Prostate gland (tissue), 2 donors: ENCODE measurements at regions not wholly inside any gene's neighbourhood (a gene's known extent, or its start where the extent isn't known, plus 50 kb on each side); places are given as distances from the start of the nearest gene placed in this dataset.

Experiments used
- DNase-seq: peaks from one replicate; pipeline ENCODE4 v3.0.0-alpha.2; 2019; ENCODE audit warnings: low spot score
- H3K27ac ChIP-seq, 2 donors: fragments of 200-600 bp; sonication (generic); 2 replicates each; pipeline ENCODE4 v1.5.1; 2017 to 2019
- H3K27me3 ChIP-seq: fragments of 200-600 bp; sonication (generic); replicated peaks from 2 replicates; pipeline ENCODE4 v1.5.1; 2019; ENCODE audit not compliant: insufficient read depth
- H3K36me3 ChIP-seq, 2 donors: fragments of 200-600 bp; sonication (generic); 1 replicate in 1 of 2; 2 replicates in 1 of 2; pipeline versions ENCODE4 v1.5.1 to v1.8.1; 2017 to 2019
- H3K4me1 ChIP-seq: fragments of 200-600 bp; sonication (generic); replicated peaks from 2 replicates; pipeline ENCODE4 v1.5.1; 2019
- H3K4me3 ChIP-seq, 2 donors: fragments of 200-600 bp; sonication (generic); 2 replicates each; pipeline ENCODE4 v1.5.1; 2017 to 2019
- H3K9me3 ChIP-seq: fragments of 200-600 bp; sonication (generic); 2 replicates; pipeline ENCODE4 v1.5.1; 2017
- POLR2A ChIP-seq: fragments of 450-650 bp; IDR thresholded peaks from one replicate; pipeline ENCODE4 v1.6.1; 2016; ENCODE audit warnings: antibody characterized with exemption, mild to moderate bottlenecking
- POLR2AphosphoS5 ChIP-seq: sonication (generic); formaldehyde crosslinking; IDR thresholded peaks from one replicate; pipeline ENCODE4 v1.6.1; 2017; ENCODE audit warnings: antibody characterized with exemption
- WGBS: methylation state at CpG from one replicate; pipeline ENCODE4 v1.1.5; 2018; 5-methylcytosine and 5-hydroxymethylcytosine counted together
- intact Hi-C: fragments of 100-400 bp; cut with DNase I; formaldehyde crosslinking; loops from one replicate; pipeline ENCODE4 v1.14.2; 2022
- TF ChIP-seq, protein P1 (sequence below), 4 experiments: fragments of 200-600 bp in 2 of 4; fragments of 450-650 bp in 2 of 4; sonication (generic) in 2 of 4; IDR thresholded peaks; 1 replicate in 3 of 4; 2 replicates in 1 of 4; pipeline ENCODE4 v1.5.1; 2016 to 2019; ENCODE audit warnings: antibody characterized with exemption in 4 of 4, mild to moderate bottlenecking in 2 of 4, moderate library complexity in 2 of 4

GRCh38 chr4:85218756-85219155 lies 252.3 kb upstream of the WDFY3 start:
- Histone ChIP-seq H3K27me3 (no peaks in the 10 kb centered on the region), H3K36me3 (no peaks in the 10 kb centered on the region), H3K9me3 (no peaks in the 10 kb centered on the region), H3K4me3 (no peak overlapping the region), H3K4me1 (no peaks in the 10 kb centered on the region), H3K27ac (no peak overlapping the region)
- WGBS: 66% methylated on average over 1 of the region's 1 CpG
- intact Hi-C loops: no loop called here
- no peak for TF ChIP-seq POLR2A
- TF ChIP-seq POLR2AphosphoS5: no peak
- TF ChIP-seq, protein P1, sequence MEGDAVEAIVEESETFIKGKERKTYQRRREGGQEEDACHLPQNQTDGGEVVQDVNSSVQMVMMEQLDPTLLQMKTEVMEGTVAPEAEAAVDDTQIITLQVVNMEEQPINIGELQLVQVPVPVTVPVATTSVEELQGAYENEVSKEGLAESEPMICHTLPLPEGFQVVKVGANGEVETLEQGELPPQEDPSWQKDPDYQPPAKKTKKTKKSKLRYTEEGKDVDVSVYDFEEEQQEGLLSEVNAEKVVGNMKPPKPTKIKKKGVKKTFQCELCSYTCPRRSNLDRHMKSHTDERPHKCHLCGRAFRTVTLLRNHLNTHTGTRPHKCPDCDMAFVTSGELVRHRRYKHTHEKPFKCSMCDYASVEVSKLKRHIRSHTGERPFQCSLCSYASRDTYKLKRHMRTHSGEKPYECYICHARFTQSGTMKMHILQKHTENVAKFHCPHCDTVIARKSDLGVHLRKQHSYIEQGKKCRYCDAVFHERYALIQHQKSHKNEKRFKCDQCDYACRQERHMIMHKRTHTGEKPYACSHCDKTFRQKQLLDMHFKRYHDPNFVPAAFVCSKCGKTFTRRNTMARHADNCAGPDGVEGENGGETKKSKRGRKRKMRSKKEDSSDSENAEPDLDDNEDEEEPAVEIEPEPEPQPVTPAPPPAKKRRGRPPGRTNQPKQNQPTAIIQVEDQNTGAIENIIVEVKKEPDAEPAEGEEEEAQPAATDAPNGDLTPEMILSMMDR (IDR thresholded peaks at IDR 0.05): no peak
- no peak for DNase-seq

DNA sequence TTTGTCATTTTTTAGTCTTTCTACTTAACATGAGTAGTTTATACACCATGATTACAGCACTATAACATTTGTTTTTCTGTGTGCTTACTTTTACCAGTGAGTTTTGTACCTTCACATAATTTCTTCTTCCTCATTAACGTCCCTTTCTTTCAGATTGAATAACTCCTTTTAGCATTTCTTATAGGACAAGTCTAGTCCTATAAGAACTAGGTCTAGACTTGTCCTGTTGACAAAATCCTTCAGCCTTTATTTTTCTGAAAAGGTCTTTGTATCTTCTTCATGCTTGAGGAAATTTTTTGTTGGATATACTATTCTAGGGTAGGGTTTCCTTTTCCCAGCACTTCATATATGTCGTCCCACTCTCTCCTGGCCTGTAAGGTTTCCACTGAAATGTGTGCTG lies 253.3 kb upstream of the ARHGAP24 start:
- no peak for DNase-seq
- H3K27me3 ChIP-seq: no peaks in the 10 kb centered on the region
- intact Hi-C loops: no loop called here
- no peaks in the 10 kb centered on the region for H3K9me3 ChIP-seq
- no peaks in the 10 kb centered on the region for H3K4me1 ChIP-seq
- WGBS: 50% methylated on average over 2 of the region's 2 CpGs
- TF ChIP-seq, protein P1 (IDR thresholded peaks at IDR 0.05): no peak
- TF ChIP-seq POLR2A (no peak), POLR2AphosphoS5 (no peak)
- no peak overlapping the region for H3K4me3 ChIP-seq
- no peak overlapping the region for H3K27ac ChIP-seq
- no peaks in the 10 kb centered on the region for H3K36me3 ChIP-seq

DNA sequence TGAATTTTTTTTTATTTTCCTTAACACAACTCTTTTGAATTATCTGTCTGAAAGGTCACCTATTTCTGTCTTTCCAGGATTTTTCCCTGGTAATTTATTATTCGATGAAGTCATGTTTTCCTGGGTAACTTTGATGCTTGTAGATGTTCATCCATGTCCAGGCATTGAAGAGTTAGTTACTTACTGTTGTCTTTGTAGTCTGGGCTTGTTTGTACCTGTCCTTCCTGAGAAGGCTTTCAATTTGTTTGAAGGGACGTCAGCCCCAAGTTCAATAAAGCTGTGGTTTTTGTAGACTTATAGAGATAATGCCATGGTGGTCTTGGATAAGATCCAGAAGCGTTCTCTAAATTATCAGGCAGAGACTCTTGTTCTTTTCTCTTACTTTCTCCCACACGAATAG lies 252.4 kb upstream of the ARHGAP24 start:
- H3K9me3 ChIP-seq: no peaks in the 10 kb centered on the region
- no peaks in the 10 kb centered on the region for H3K27me3 ChIP-seq
- no peak for DNase-seq
- TF ChIP-seq POLR2AphosphoS5: no peak
- TF ChIP-seq, protein P1 (IDR thresholded peaks at IDR 0.05): no peak
- TF ChIP-seq POLR2A: no peak
- H3K4me3 ChIP-seq: no peak overlapping the region
- no peak overlapping the region for H3K27ac ChIP-seq
- WGBS: 40% methylated on average over 4 of the region's 4 CpGs
- H3K36me3 ChIP-seq: no peaks in the 10 kb centered on the region
- no peaks in the 10 kb centered on the region for H3K4me1 ChIP-seq
- intact Hi-C loops: no loop called here

GRCh38 chr4:85228264-85228663 lies 246.7 kb upstream of the ARHGAP24 start:
- no peak for DNase-seq
- TF ChIP-seq POLR2A (no peak), POLR2AphosphoS5 (no peak)
- TF ChIP-seq, protein P1 (IDR thresholded peaks at IDR 0.05): no peak
- intact Hi-C loops: no loop called here
- H3K27me3 ChIP-seq: no peaks in the 10 kb centered on the region
- no peak overlapping the region for H3K27ac ChIP-seq
- no peaks in the 10 kb centered on the region for H3K9me3 ChIP-seq
- no peaks in the 10 kb centered on the region for H3K36me3 ChIP-seq
- H3K4me1 ChIP-seq: no peaks in the 10 kb centered on the region
- no peak overlapping the region for H3K4me3 ChIP-seq
- WGBS: 76% methylated on average over 2 of the region's 2 CpGs

GRCh38 chr4:85233516-85233915 lies 241.4 kb upstream of the ARHGAP24 start:
- no peak overlapping the region for H3K4me3 ChIP-seq
- TF ChIP-seq POLR2A (no peak), POLR2AphosphoS5 (no peak)
- TF ChIP-seq, protein P1 (IDR thresholded peaks at IDR 0.05): no peak
- H3K27me3 ChIP-seq: no peaks in the 10 kb centered on the region
- no peak overlapping the region for H3K27ac ChIP-seq
- no peaks in the 10 kb centered on the region for H3K4me1 ChIP-seq
- DNase-seq: no peak
- intact Hi-C loops: no loop called here
- H3K36me3 ChIP-seq: no peaks in the 10 kb centered on the region
- no peaks in the 10 kb centered on the region for H3K9me3 ChIP-seq
- 90% methylated on average over 3 of the region's 3 CpGs for WGBS
